ENCODE measurements at regions not wholly inside any gene's neighbourhood (a gene's known extent, or its start where the extent isn't known, plus 50 kb on each side); places are given as distances from the start of the nearest gene placed in this dataset.
"Not testable (repeated sequence)": the region's sequence is repeated elsewhere in the genome, so short reads cannot be mapped to it uniquely, and the experiment has no call there.

GRCh38 chr5:99378443-99378842 is 449.6 kb upstream of the CHD1 start:
- no peak for TF ChIP-seq CTCF (IDR thresholded peaks at IDR 0.05; ENCODE audit: extremely low read depth, missing control alignments)
- DNase-seq (ENCODE audit: low spot score): no peak

GRCh38 chr5:99369797-99370593 is 441.2 kb upstream of the CHD1 start:
- no peak for DNase-seq (ENCODE audit: low spot score)
- no peak for TF ChIP-seq CTCF (IDR thresholded peaks at IDR 0.05; ENCODE audit: extremely low read depth, missing control alignments)

GRCh38 chr5:99368726-99369125 is 439.9 kb upstream of the CHD1 start:
- no peak for DNase-seq (ENCODE audit: low spot score)
- TF ChIP-seq CTCF (IDR thresholded peaks at IDR 0.05; ENCODE audit: extremely low read depth, missing control alignments): no peak

- no peak for TF ChIP-seq CTCF (IDR thresholded peaks at IDR 0.05; ENCODE audit: extremely low read depth, missing control alignments)
- DNase-seq (ENCODE audit: low spot score): no peak
These were observed 427.1 kb upstream of the CHD1 start for GRCh38 chr5:99355881-99356280.

- DNase-seq (ENCODE audit: low spot score): no peak
- TF ChIP-seq CTCF (IDR thresholded peaks at IDR 0.05; ENCODE audit: extremely low read depth, missing control alignments): no peak
These were observed 421.0 kb upstream of the CHD1 start for GRCh38 chr5:99349787-99350186.

GRCh38 chr5:99348597-99348996 is 419.8 kb upstream of the CHD1 start:
- TF ChIP-seq CTCF (IDR thresholded peaks at IDR 0.05; ENCODE audit: extremely low read depth, missing control alignments): no peak
- DNase-seq (ENCODE audit: low spot score): no peak

- not testable (repeated sequence) for DNase-seq (ENCODE audit: low spot score)
These were observed 411.0 kb upstream of the CHD1 start for GRCh38 chr5:99339758-99340157.

GRCh38 chr5:99334936-99335335 is 406.1 kb upstream of the CHD1 start:
- TF ChIP-seq CTCF (IDR thresholded peaks at IDR 0.05; ENCODE audit: extremely low read depth, missing control alignments): no peak
- no peak for DNase-seq (ENCODE audit: low spot score)

Measured in GM20000 (cell line).